HFF-Myc (cell line): ENCODE measurements at regions not wholly inside any gene's neighbourhood (a gene's known extent, or its start where the extent isn't known, plus 50 kb on each side); places are given as distances from the start of the nearest gene placed in this dataset.
"Not testable (repeated sequence)": the region's sequence is repeated elsewhere in the genome, so short reads cannot be mapped to it uniquely, and the experiment has no call there.

ENCODE experiments used
- DNase-seq: peaks from one replicate; pipeline ENCODE4 v3.0.0-alpha.2; 2011; ENCODE audit warnings: low read depth; ENCODE audit errors: extremely low read depth
- H3K4me3 ChIP-seq: replicated peaks from 2 replicates; pipeline ENCODE4 v1.5.1; 2011; ENCODE audit warnings: low read depth, mild to moderate bottlenecking, control low read depth, low read length
- CTCF ChIP-seq: IDR thresholded peaks from 2 replicates; pipeline ENCODE4 v1.5.1; 2012; ENCODE audit warnings: mild to moderate bottlenecking, low read depth, low read length, control low read depth; ENCODE audit errors: missing control alignments

DNA sequence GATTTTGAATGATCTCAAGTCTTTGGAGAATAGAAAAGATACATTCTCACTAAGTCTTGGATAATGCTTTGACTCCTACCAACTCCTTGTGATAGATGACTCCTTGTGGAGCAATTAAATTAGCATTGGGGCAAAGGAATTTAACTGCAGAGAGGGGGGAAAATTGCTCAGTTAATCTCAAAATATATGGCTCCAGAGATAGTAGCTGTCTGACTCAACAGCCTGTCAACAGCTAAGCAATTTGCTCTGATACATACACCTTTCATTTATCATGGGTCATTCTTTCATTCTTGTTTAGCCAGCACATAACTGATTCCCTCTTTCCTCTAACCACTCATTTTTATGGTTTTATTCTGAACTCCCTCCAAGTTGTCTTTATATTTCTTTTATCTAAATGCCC, 225.6 kb upstream of the OBI1 start:
- TF ChIP-seq CTCF, result no peak
- H3K4me3 ChIP-seq, result no peak overlapping the region
- no peak for DNase-seq

- TF ChIP-seq CTCF, result no peak
- no peak for DNase-seq
- H3K4me3 ChIP-seq, result no peak overlapping the region
Observed at GRCh38 chr13:78881751-78882150, 222.8 kb upstream of the OBI1 start.

DNA sequence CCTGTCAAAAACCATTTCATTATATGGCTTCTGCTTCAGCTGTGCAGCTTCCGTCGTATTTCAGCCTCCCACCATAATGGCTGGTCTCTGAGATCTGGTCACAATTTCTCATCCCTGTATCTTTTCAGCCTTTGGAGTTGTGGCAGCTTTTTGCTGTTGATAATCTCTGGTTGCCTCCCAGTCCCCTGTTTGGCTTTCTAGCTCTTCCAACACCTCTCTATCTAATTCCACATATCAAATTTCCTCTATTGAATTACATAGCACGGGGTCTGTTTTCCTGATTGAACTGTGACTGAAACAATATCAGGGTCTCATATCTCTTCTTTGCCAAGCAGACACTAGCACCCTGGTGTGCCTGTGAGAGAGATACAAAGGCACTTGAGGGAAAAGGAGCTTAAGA, 222.1 kb upstream of the OBI1 start:
- DNase-seq, result no peak
- H3K4me3 ChIP-seq, result no peak overlapping the region
- no peak for TF ChIP-seq CTCF

GRCh38 chr13:78876915-78877549, 218.1 kb upstream of the OBI1 start:
- no peak for DNase-seq
- no peak overlapping the region for H3K4me3 ChIP-seq
- TF ChIP-seq CTCF, result no peak

- H3K4me3 ChIP-seq, result no peak overlapping the region
- no peak for TF ChIP-seq CTCF
- no peak for DNase-seq
Observed at GRCh38 chr13:78875792-78876580, 217.0 kb upstream of the OBI1 start.

- no peak overlapping the region for H3K4me3 ChIP-seq
- no peak for DNase-seq
- TF ChIP-seq CTCF, result no peak
Observed at GRCh38 chr13:78868991-78869390, 210.0 kb upstream of the OBI1 start.

GRCh38 chr13:78867655-78868054, 208.7 kb upstream of the OBI1 start:
- H3K4me3 ChIP-seq, result no peak overlapping the region
- DNase-seq, result no peak
- no peak for TF ChIP-seq CTCF

DNA sequence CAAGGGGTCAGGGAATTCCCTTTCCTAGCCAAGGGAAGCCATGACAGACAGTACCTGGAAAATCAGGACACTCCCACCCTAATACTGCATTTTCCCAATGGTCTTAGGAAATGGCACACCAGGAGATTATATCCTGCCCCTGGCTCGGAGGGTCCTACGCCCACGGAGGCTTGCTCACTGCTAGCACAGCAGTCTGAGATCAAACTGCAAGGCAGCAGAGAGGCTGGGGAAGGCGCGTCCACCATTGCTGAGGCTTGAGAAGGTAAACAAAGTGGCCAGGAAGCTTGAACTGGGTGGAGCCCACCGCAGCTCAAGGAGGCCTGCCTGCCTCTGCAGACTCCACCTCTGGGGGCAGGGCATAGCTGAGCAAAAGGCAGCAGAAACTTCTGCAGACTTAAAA, 207.1 kb upstream of the OBI1 start:
- DNase-seq, H3K4me3 ChIP-seq: not testable (repeated sequence)
